Activated CD4-positive, alpha-beta T cell treated with anti-CD3 and anti-CD28 coated beads, Interleukin-2, amount 50 U/mL, for 4 hours (primary cell): ENCODE measurements at regions not wholly inside any gene's neighbourhood (a gene's known extent, or its start where the extent isn't known, plus 50 kb on each side); places are given as distances from the start of the nearest gene placed in this dataset.
"Not testable (repeated sequence)": the region's sequence is repeated elsewhere in the genome, so short reads cannot be mapped to it uniquely, and the experiment has no call there.

Source experiments
- DNase-seq, 2 experiments: peaks; one replicate each; pipeline ENCODE4 v3.0.0-alpha.2; 2020

- DNase-seq: no peak
Measured at GRCh38 chr6:921400-921799, 228.5 kb upstream of the EXOC2 start.

- DNase-seq: no peak
Measured at GRCh38 chr6:920512-920911, 227.6 kb upstream of the EXOC2 start.

GRCh38 chr6:919500-919899 is 226.6 kb upstream of the EXOC2 start:
- DNase-seq: no peak

DNA sequence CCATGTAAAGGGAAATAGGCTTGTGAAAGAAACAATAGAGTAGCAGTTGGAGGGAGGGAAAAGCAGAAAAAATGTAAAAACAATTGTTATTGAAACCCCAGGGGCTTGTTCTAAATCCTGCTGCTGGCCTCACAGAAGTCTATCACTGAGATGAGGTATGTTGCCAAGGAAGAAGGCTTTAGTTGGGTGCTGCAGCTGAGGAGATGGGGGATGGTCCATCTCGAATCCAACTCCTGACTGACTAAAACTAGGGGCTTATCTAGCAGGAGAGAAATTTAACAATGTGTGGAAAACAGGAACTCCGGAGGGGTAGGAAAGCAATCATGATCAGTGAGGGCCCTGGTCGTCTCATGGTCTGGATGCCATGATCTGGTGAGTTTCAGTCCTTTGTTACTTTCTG is 225.0 kb upstream of the EXOC2 start:
- no peak for DNase-seq

- DNase-seq: no peak
Measured at GRCh38 chr6:917296-917695, 224.4 kb upstream of the EXOC2 start.

DNA sequence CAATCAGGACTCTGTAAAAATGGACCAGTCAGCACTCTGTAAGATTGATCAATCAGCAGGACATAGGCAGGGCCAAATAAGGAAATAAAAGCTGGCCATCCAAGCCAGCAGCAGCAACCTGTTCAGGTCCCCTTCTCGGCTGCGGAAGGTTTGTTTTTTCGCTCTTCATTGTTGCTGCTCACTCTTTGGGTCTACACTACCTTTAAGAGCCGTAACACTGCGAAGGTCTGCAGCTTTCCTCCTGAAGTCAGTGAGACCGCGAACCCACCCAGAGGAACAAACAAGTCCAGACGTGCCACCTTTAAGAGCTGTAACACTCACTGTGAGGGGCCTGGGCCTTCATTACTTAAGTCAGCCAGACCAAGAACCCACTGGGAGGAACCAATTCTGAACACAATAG is 223.2 kb upstream of the EXOC2 start:
- DNase-seq: no peak

- no peak for DNase-seq
Measured at GRCh38 chr6:912871-913835, 220.2 kb upstream of the EXOC2 start.

- no peak for DNase-seq
Measured at GRCh38 chr6:907928-908327, 215.0 kb upstream of the EXOC2 start.

DNA sequence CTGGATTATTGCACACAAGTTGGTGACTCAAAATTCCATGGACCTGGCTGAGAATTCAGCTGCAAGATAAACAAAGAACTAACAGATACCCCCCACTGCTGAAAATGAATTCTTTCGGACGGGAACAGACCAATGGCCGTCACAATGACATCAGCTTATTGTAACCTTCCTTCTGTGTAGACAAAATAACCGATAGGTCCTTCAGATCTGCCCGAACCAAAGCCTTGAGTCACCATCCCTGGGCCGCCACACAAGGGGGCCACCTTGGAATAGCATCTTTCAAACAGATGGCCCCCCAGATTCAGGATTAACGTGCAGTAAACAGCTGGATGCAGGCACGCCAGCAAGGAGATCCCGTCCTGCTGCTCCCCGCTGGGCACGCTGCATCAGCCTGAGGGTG is 214.0 kb upstream of the EXOC2 start:
- DNase-seq: no peak

DNA sequence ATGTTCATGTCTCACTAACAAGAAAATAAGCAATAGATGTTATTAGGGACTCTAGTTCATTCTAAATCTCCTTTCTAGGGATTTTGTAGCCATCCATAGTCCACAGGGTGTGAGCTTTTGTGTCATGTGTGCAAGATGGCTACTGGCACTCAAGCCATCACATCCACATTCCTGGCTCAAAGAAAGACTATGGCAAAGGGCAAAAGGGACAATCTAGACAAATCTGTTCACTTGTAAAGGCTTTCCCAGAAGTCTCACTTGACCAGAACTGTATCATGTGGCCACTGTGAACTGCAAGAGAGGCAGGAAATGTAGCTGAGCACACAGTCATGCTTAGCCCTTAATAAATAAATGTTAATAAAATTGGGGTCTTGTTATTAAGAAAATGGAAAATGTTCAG is 212.6 kb upstream of the EXOC2 start:
- DNase-seq: no peak

GRCh38 chr6:904994-905393 is 212.1 kb upstream of the EXOC2 start:
- DNase-seq: no peak

DNA sequence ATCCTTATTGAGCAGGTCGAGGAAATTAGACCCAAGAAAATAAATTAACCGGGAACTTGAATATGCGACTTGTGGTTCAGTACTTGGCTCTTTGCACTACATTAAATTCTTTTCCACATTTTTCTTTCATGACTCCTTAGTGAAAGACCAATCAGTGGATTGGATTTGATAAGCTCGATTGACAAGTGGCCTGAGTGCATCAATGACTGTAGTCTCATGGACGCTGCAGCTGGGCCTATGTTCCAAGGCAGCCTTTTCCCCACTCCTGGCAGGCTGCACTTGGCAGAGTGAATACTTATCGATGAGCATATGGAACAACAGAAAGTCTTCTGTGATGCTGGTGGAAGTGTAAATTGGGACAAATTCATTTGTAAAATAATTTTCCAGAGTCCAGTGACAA is 210.8 kb upstream of the EXOC2 start:
- DNase-seq: no peak

GRCh38 chr6:901696-902460 is 208.9 kb upstream of the EXOC2 start:
- DNase-seq: no peak

DNA sequence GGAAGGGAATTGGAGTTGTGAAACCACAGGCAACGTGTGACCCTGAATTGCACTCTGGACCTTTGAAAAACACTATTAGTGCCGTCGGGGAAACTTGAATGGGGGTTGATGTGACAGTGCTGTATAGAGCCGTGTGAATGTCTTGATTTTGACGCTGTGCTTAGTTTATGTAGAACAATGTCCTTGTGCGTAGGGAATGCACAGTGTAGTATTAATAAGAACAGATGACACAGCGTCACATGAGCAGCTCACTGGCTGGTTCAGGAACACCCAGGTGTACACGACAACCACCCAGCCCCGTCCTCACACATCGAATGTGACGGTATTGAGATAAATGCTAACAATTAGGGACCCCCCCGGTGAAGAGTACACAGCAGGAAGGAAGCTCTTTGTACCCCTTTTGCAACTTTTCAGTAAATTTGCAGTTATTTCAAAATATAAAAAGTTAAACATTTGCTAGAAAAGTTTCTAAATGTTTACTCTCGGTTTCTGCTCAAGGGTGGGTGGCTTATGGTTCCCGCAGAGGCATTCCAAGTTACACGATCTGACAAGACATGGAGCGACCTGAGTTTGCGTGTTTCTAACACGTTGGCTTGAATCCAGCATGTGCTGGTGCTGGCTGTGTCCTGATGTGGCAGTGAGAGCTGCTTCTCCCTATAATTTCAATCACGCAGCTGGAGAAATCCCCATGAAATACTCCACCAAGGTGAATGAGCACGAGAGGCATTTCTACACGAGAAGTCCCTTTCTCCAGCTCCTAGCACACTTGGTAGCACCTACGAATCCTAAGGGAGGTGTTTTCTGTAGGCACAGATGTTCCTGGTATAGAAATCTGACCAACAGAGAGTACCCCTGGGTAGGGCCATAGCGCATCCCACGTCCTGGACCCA is 208.0 kb upstream of the EXOC2 start:
- no peak for DNase-seq

GRCh38 chr6:897528-898207 is 204.7 kb upstream of the EXOC2 start:
- DNase-seq: no peak

DNA sequence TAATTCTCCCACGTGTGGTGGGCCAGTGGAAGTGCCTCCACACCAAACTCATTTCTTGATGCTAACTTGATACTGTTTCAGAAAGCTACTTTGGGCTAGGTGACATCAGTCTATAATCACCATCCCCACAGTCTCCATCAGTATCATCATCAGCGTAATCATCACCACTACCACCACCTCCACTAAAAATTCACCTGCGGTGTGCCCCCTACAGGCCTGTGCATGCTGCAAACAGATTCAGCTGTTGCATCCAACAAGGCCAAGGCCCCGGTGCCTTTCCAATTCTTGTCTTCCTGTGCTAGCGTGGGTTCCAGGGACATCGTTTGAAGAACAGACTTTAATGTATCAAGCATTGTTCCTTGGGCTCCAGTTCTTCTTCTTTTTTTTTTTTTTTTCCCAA is 201.3 kb upstream of the EXOC2 start:
- DNase-seq: no peak

- no peak for DNase-seq
Measured at GRCh38 chr6:890995-891394, 198.1 kb upstream of the EXOC2 start.

- no peak for DNase-seq
Measured at GRCh38 chr6:890201-890600, 197.3 kb upstream of the EXOC2 start.

- no peak for DNase-seq
Measured at GRCh38 chr6:887583-888235, 194.8 kb upstream of the EXOC2 start.

- DNase-seq: not testable (repeated sequence)
Measured at GRCh38 chr6:886116-886515, 193.2 kb upstream of the EXOC2 start.

- no peak for DNase-seq
Measured at GRCh38 chr6:885051-885590, 192.2 kb upstream of the EXOC2 start.

DNA sequence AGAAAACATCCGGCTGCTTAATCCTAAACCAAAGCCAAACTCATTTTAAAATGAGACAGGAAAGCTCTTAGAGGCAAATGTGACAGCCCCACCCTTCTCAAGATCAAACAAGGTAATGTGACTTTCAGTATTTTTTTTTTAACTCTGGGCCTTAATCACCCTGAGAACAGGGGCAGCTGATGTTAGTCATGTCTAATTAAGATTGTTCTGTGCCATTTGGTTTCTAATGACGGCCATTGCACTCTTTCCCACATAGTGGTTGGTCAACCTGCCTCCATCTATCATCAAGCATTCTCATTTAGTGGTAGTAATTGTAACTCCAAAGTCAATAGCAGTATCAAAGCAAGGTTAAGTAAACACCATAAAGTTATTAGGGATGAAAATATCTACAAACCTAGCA is 191.6 kb upstream of the EXOC2 start:
- DNase-seq: no peak
